ACC112 (cell line): ENCODE measurements at regions not wholly inside any gene's neighbourhood (a gene's known extent, or its start where the extent isn't known, plus 50 kb on each side); places are given as distances from the start of the nearest gene placed in this dataset.
A peak's percentile ranks its signal among the peaks of the same experiment; 100 is the strongest.

ENCODE experiments used
- H2AFZ ChIP-seq: fragments of 200-600 bp; sonication (generic); one replicate; pipeline ENCODE4 v1.6.0; 2017; ENCODE audit warnings: antibody characterized with exemption, low read length; ENCODE audit not compliant: unreplicated experiment
- H3K27ac ChIP-seq: fragments of 200-600 bp; sonication (generic); 2 replicates; pipeline ENCODE4 v1.5.1; 2014; ENCODE audit warnings: low read depth, mild to moderate bottlenecking, antibody characterized with exemption, low read length, moderate library complexity
- H3K27me3 ChIP-seq: fragments of 200-600 bp; sonication (generic); 2 replicates; pipeline ENCODE4 v1.6.1; 2014; ENCODE audit warnings: mild to moderate bottlenecking, antibody characterized with exemption, low read length, moderate library complexity, mixed read lengths; ENCODE audit not compliant: insufficient read depth
- H3K36me3 ChIP-seq: fragments of 200-600 bp; sonication (generic); 2 replicates; pipeline ENCODE4 v1.6.1; 2016; ENCODE audit warnings: mild to moderate bottlenecking, antibody characterized with exemption, low read length, moderate library complexity, mixed read lengths; ENCODE audit not compliant: insufficient read depth
- H3K4me1 ChIP-seq: fragments of 200-600 bp; sonication (generic); one replicate; pipeline ENCODE4 v1.6.1; 2016; ENCODE audit warnings: low read length, mixed read lengths; ENCODE audit not compliant: insufficient read depth, unreplicated experiment, control insufficient read depth
- H3K4me3 ChIP-seq: fragments of 200-600 bp; sonication (generic); 2 replicates; pipeline ENCODE4 v1.5.1; 2014; ENCODE audit warnings: mild to moderate bottlenecking, low read depth, low read length
- H3K79me2 ChIP-seq: fragments of 200-600 bp; sonication (generic); one replicate; pipeline ENCODE4 v1.6.0; 2016; ENCODE audit warnings: low read length; ENCODE audit not compliant: control insufficient read depth, unreplicated experiment, insufficient read depth

- Histone ChIP-seq H3K36me3 (no peaks in the 10 kb centered on the region), H3K4me3 (no peak overlapping the region), H2AFZ (no peak overlapping the region)
Observed at GRCh38 chr2:6077585-6077984, 385.4 kb downstream of the SOX11 start.

DNA sequence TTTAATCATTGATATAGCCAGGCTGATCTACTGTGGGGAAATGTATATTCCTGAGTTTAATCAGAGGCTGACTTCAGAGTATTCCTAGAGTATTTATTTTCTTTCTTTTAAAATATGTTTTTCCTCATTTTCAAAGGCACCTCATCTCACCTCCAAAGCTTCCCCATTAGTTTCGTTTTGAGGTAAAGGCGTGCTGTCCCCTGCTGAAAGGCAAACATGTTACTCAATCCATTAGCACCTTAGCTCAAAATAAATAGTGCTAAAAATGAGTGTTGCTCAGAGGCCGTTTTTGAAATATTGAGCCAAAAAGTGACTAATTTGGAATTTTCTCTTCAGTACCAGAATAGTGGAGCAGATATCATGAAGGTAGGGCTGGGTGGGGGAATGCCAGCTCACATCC lies 386.2 kb downstream of the SOX11 start:
- H3K4me1 ChIP-seq = no peaks in the 10 kb centered on the region
- H3K4me3 ChIP-seq = no peak overlapping the region
- H2AFZ ChIP-seq = no peak overlapping the region
- H3K27me3 ChIP-seq = no peaks in the 10 kb centered on the region
- H3K27ac ChIP-seq = no peak overlapping the region
- H3K79me2 ChIP-seq = no peaks in the 10 kb centered on the region
- H3K36me3 ChIP-seq = no peaks in the 10 kb centered on the region

More at GRCh38 chr2:6077585-6077984, 385.4 kb downstream of the SOX11 start:
- Histone ChIP-seq H3K27ac (no peak overlapping the region), H3K79me2 (no peaks in the 10 kb centered on the region), H3K4me1 (no peaks in the 10 kb centered on the region), H3K27me3 (no peaks in the 10 kb centered on the region)

GRCh38 chr2:6079405-6079804 lies 387.2 kb downstream of the SOX11 start:
- no peak overlapping the region for H2AFZ ChIP-seq
- no peaks in the 10 kb centered on the region for H3K79me2 ChIP-seq
- H3K27me3 ChIP-seq = no peaks in the 10 kb centered on the region
- H3K36me3 ChIP-seq = no peaks in the 10 kb centered on the region
- H3K27ac ChIP-seq = no peak overlapping the region
- no peak overlapping the region for H3K4me3 ChIP-seq
- no peaks in the 10 kb centered on the region for H3K4me1 ChIP-seq

GRCh38 chr2:6080932-6081753 lies 389.0 kb downstream of the SOX11 start:
- H3K79me2 ChIP-seq = no peaks in the 10 kb centered on the region

GRCh38 chr2:6081955-6082624 lies 389.9 kb downstream of the SOX11 start:
- no peaks in the 10 kb centered on the region for H3K4me1 ChIP-seq
- no peaks in the 10 kb centered on the region for H3K79me2 ChIP-seq
- H3K36me3 ChIP-seq = no peaks in the 10 kb centered on the region
- no peaks in the 10 kb centered on the region for H3K27me3 ChIP-seq
- H2AFZ ChIP-seq = no peak overlapping the region
- no peak overlapping the region for H3K4me3 ChIP-seq
- H3K27ac ChIP-seq = no peak overlapping the region

More at GRCh38 chr2:6080932-6081753, 389.0 kb downstream of the SOX11 start:
- Histone ChIP-seq H3K27ac (no peak overlapping the region), H3K4me1 (no peaks in the 10 kb centered on the region), H3K36me3 (no peaks in the 10 kb centered on the region), H3K4me3 (peak overlapping the region; percentile 16; the same call in 1 of the 2 replicates), H3K27me3 (no peaks in the 10 kb centered on the region), H2AFZ (no peak overlapping the region)

DNA sequence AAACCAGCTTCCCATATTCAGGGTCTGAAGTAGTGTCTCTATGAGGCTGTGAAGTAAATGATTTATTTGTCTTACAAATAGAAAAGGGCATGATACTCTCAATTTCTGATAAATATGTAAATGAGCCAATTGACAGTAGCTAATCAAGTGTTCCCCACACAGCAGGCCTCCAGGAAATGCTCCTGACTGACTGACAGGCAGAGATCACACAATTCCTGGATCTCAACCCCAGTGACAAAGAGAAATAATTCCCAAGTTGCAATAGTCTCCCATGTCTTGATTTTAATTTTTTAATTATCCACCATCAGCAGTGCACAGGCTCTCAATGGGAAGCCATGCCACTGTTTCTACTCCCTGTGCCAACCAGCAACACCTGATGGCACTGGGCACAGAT lies 390.4 kb downstream of the SOX11 start:
- H3K27me3 ChIP-seq = no peaks in the 10 kb centered on the region
- H3K4me3 ChIP-seq = no peak overlapping the region
- H3K27ac ChIP-seq = no peak overlapping the region
- no peaks in the 10 kb centered on the region for H3K4me1 ChIP-seq
- H3K36me3 ChIP-seq = no peaks in the 10 kb centered on the region
- H2AFZ ChIP-seq = no peak overlapping the region
- no peaks in the 10 kb centered on the region for H3K79me2 ChIP-seq

DNA sequence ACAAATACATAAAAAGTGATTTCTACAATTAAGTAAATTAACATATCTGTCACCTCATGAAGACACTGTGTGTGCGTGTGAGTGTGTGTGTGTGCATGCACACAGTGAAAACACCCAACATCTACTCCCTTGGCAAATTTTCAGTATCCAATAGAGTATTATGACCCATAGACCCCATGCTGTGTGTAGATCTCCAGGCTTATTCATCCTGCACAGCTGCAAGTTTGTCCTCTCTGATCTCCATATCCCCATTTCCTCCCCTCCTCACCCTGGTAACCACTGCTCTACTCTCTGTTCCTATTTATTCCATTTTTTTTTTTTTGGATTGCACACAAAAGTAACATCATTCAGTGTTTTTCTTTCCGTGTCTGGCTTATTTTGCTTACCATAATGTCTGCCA lies 391.0 kb downstream of the SOX11 start:
- Histone ChIP-seq H3K4me3 (no peak overlapping the region), H3K36me3 (no peaks in the 10 kb centered on the region), H3K4me1 (no peaks in the 10 kb centered on the region), H3K27me3 (no peaks in the 10 kb centered on the region), H3K27ac (no peak overlapping the region), H2AFZ (no peak overlapping the region), H3K79me2 (no peaks in the 10 kb centered on the region)

DNA sequence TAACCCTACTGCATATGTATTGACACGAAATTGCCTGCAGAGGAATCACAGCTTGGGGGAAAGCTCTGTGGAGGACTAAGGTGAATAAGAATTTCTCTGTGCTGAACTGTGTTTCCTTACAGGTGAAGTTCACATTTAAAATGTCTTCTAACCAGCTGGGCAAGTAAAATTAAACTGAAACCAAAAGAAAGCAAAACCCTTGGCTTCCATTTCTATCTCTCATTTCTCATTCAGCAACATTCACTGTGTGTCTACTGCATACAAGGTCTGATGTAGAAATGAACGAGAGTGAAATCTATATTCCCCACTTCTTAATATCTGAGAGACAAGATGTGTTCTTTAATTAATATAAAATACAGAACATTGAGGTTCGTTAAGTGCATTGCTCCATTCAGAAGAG lies 397.3 kb downstream of the SOX11 start:
- no peak overlapping the region for H3K4me3 ChIP-seq
- no peaks in the 10 kb centered on the region for H3K79me2 ChIP-seq
- H3K27ac ChIP-seq = no peak overlapping the region
- no peaks in the 10 kb centered on the region for H3K4me1 ChIP-seq
- no peaks in the 10 kb centered on the region for H3K36me3 ChIP-seq
- no peaks in the 10 kb centered on the region for H3K27me3 ChIP-seq
- H2AFZ ChIP-seq = no peak overlapping the region

DNA sequence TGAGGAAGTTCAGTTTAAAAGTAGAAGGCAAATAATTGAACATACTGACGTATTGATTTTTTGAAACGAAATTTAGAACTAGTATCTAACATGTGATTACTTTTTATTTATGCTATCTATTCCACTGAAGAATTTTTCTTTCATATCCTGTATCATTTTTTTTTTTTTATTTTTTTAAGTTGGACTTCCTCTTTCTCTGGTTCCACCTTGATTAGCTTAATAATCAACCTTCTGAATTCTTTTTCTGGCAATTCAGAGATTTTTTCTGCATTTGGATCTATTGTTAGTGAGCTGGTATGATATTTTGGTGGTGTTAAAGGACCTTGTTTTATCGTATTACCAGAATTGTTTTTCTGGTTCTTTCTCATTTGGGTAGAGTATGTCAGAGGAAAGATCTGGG lies 411.2 kb downstream of the SOX11 start:
- H3K4me1 ChIP-seq = no peaks in the 10 kb centered on the region
- no peaks in the 10 kb centered on the region for H3K27me3 ChIP-seq
- H3K79me2 ChIP-seq = no peaks in the 10 kb centered on the region
- no peak overlapping the region for H3K4me3 ChIP-seq
- no peak overlapping the region for H2AFZ ChIP-seq
- no peak overlapping the region for H3K27ac ChIP-seq
- H3K36me3 ChIP-seq = no peaks in the 10 kb centered on the region

- H3K4me3 ChIP-seq = no peak overlapping the region
- H3K4me1 ChIP-seq = no peaks in the 10 kb centered on the region
- H3K27me3 ChIP-seq = no peaks in the 10 kb centered on the region
- no peaks in the 10 kb centered on the region for H3K36me3 ChIP-seq
- no peak overlapping the region for H2AFZ ChIP-seq
- no peaks in the 10 kb centered on the region for H3K79me2 ChIP-seq
- H3K27ac ChIP-seq = no peak overlapping the region
Observed at GRCh38 chr2:6103949-6104348, 411.8 kb downstream of the SOX11 start.

GRCh38 chr2:6107290-6107689 lies 415.1 kb downstream of the SOX11 start:
- H2AFZ ChIP-seq = no peak overlapping the region
- no peaks in the 10 kb centered on the region for H3K79me2 ChIP-seq
- H3K36me3 ChIP-seq = no peaks in the 10 kb centered on the region
- no peak overlapping the region for H3K27ac ChIP-seq
- no peak overlapping the region for H3K4me3 ChIP-seq
- no peaks in the 10 kb centered on the region for H3K27me3 ChIP-seq
- H3K4me1 ChIP-seq = no peaks in the 10 kb centered on the region
